ENCODE measurements at regions not wholly inside any gene's neighbourhood (a gene's known extent, or its start where the extent isn't known, plus 50 kb on each side); places are given as distances from the start of the nearest gene placed in this dataset.

GRCh38 chr10:108452533-108452932 lies 1288.0 kb upstream of the SORCS1 start:
- no peak for TF ChIP-seq GABPA (IDR thresholded peaks at IDR 0.05 in 1 of 2, conservative IDR thresholded peaks at IDR 0.05 in 1 of 2)
- no peak for TF ChIP-seq REST (IDR thresholded peaks at IDR 0.05)
- no peak for TF ChIP-seq CTCF (IDR thresholded peaks at IDR 0.05; ENCODE audit: low read depth, low read length, missing input control)
- TF ChIP-seq RAD21 (IDR thresholded peaks at IDR 0.05), result no peak
- no peak for TF ChIP-seq RXRA (IDR thresholded peaks at IDR 0.05)
- no peak for TF ChIP-seq ZBTB33 (IDR thresholded peaks at IDR 0.05)
- TF ChIP-seq EGR1 (IDR thresholded peaks at IDR 0.05; ENCODE audit: low read depth in 2 of 2), result no peak
- no peak for TF ChIP-seq MAX (IDR thresholded peaks at IDR 0.05)
- no peak for TF ChIP-seq TAF1 (conservative IDR thresholded peaks at IDR 0.05)
- TF ChIP-seq SP1 (IDR thresholded peaks at IDR 0.05), result no peak
- no peak for TF ChIP-seq YY1 (IDR thresholded peaks at IDR 0.05)
- no peak for TF ChIP-seq JUND (IDR thresholded peaks at IDR 0.05)
- TF ChIP-seq HNF4G (IDR thresholded peaks at IDR 0.05), result no peak

Data from liver (tissue), 3 donors.